Smooth muscle cell (in vitro differentiated cells): ENCODE measurements at regions not wholly inside any gene's neighbourhood (a gene's known extent, or its start where the extent isn't known, plus 50 kb on each side); places are given as distances from the start of the nearest gene placed in this dataset.

Source experiments
- DNase-seq: peaks from one replicate; lab custom pipeline; 2025; ENCODE audit not compliant: unreplicated experiment; lab: John Stamatoyannopoulos, UW
- H2AFZ ChIP-seq: fragments of 200-600 bp; sonication (generic); 2 replicates; pipeline ENCODE4 v1.6.0; 2016; ENCODE audit warnings: antibody characterized with exemption, low read depth, mild to moderate bottlenecking
- H3F3A ChIP-seq: fragments of 200-600 bp; sonication (generic); 2 replicates; pipeline ENCODE4 v1.6.0; 2017; ENCODE audit warnings: antibody characterized with exemption, low read depth
- H3K27ac ChIP-seq: fragments of 200-600 bp; sonication (generic); 2 replicates; pipeline ENCODE4 v1.5.1; 2016; ENCODE audit warnings: low read depth, mild to moderate bottlenecking
- H3K27me3 ChIP-seq: fragments of 200-600 bp; sonication (generic); 2 replicates; pipeline ENCODE4 v1.6.1; 2016; ENCODE audit warnings: low read depth, mild to moderate bottlenecking
- H3K36me3 ChIP-seq: fragments of 200-600 bp; sonication (generic); 2 replicates; pipeline ENCODE4 v1.5.1; 2016; ENCODE audit warnings: low read depth
- H3K4me1 ChIP-seq: fragments of 200-600 bp; sonication (generic); 2 replicates; pipeline ENCODE4 v1.5.1; 2016; ENCODE audit warnings: low read depth
- H3K4me2 ChIP-seq: fragments of 200-600 bp; sonication (generic); 2 replicates; pipeline ENCODE4 v1.6.0; 2016; ENCODE audit warnings: mild to moderate bottlenecking
- H3K4me3 ChIP-seq: fragments of 200-600 bp; sonication (generic); 2 replicates; pipeline ENCODE4 v1.5.1; 2016; ENCODE audit warnings: mild to moderate bottlenecking
- H3K79me2 ChIP-seq: fragments of 200-600 bp; sonication (generic); 2 replicates; pipeline ENCODE4 v1.6.0; 2016; ENCODE audit warnings: low read depth, mild to moderate bottlenecking
- H3K9ac ChIP-seq: fragments of 200-600 bp; sonication (generic); 2 replicates; pipeline ENCODE4 v1.6.0; 2016; ENCODE audit warnings: low read depth
- H3K9me3 ChIP-seq: fragments of 200-600 bp; sonication (generic); replicated peaks from 2 replicates; pipeline ENCODE4 v1.5.1; 2016; ENCODE audit warnings: low read depth
- H4K20me1 ChIP-seq: fragments of 200-600 bp; sonication (generic); 2 replicates; pipeline ENCODE4 v1.6.0; 2016; ENCODE audit warnings: low read depth
- CTCF ChIP-seq: fragments of 200-600 bp; sonication (generic); IDR thresholded peaks from 2 replicates; pipeline ENCODE4 v1.5.1; 2017; ENCODE audit warnings: borderline replicate concordance, mild to moderate bottlenecking, antibody characterized with exemption; ENCODE audit not compliant: insufficient read depth, poor library complexity, severe bottlenecking
- WGBS: methylation state at CpG from one replicate; pipeline ENCODE4 v1.1.7; 2016; ENCODE audit warnings: low lambda C conversion rate; 5-methylcytosine and 5-hydroxymethylcytosine counted together

- no peaks in the 10 kb centered on the region for H3K36me3 ChIP-seq
- H3K79me2 ChIP-seq = no peaks in the 10 kb centered on the region
- WGBS = 96% methylated on average over 5 of the region's 5 CpGs
- no peak overlapping the region for H3K4me3 ChIP-seq
- H4K20me1 ChIP-seq = no peaks in the 10 kb centered on the region
- H3F3A ChIP-seq = no peaks in the 10 kb centered on the region
- no peak overlapping the region for H3K4me2 ChIP-seq
- TF ChIP-seq CTCF = no peak
- no peak overlapping the region for H2AFZ ChIP-seq
- H3K27me3 ChIP-seq = no peaks in the 10 kb centered on the region
- H3K4me1 ChIP-seq = peaks cover 6% of the 10 kb centered on the region
- H3K9ac ChIP-seq = no peak overlapping the region
- H3K27ac ChIP-seq = no peak overlapping the region
- no peak for DNase-seq
- H3K9me3 ChIP-seq = no peaks in the 10 kb centered on the region
These were observed 995.4 kb upstream of the B3GALT2 start for GRCh38 chr1:194181845-194182244.

GRCh38 chr1:194176212-194176611 is 989.8 kb upstream of the B3GALT2 start:
- H3K36me3 ChIP-seq = no peaks in the 10 kb centered on the region
- H4K20me1 ChIP-seq = no peaks in the 10 kb centered on the region
- no peaks in the 10 kb centered on the region for H3K27me3 ChIP-seq
- no peak overlapping the region for H3K4me2 ChIP-seq
- no peak overlapping the region for H3K9ac ChIP-seq
- H3K9me3 ChIP-seq = no peaks in the 10 kb centered on the region
- H3F3A ChIP-seq = no peaks in the 10 kb centered on the region
- H3K27ac ChIP-seq = no peak overlapping the region
- DNase-seq = no peak
- WGBS = 48% methylated on average over 2 of the region's 2 CpGs
- no peak overlapping the region for H2AFZ ChIP-seq
- no peak overlapping the region for H3K4me3 ChIP-seq
- no peak for TF ChIP-seq CTCF
- no peaks in the 10 kb centered on the region for H3K79me2 ChIP-seq
- H3K4me1 ChIP-seq = peaks cover 14% of the 10 kb centered on the region

GRCh38 chr1:194175251-194175650 is 988.8 kb upstream of the B3GALT2 start:
- Histone ChIP-seq H4K20me1 (no peaks in the 10 kb centered on the region), H3F3A (no peaks in the 10 kb centered on the region), H3K9me3 (no peaks in the 10 kb centered on the region), H2AFZ (no peak overlapping the region), H3K36me3 (no peaks in the 10 kb centered on the region), H3K4me3 (no peak overlapping the region), H3K79me2 (no peaks in the 10 kb centered on the region), H3K4me2 (no peak overlapping the region), H3K27me3 (no peaks in the 10 kb centered on the region), H3K9ac (no peak overlapping the region), H3K27ac (no peak overlapping the region), H3K4me1 (peaks cover 14% of the 10 kb centered on the region)
- 84% methylated on average over 1 of the region's 1 CpG for WGBS
- DNase-seq = no peak
- no peak for TF ChIP-seq CTCF

- Histone ChIP-seq H3F3A (no peaks in the 10 kb centered on the region), H3K4me1 (peaks cover 14% of the 10 kb centered on the region), H3K4me2 (no peak overlapping the region), H3K9ac (no peak overlapping the region), H3K79me2 (no peaks in the 10 kb centered on the region), H3K36me3 (no peaks in the 10 kb centered on the region), H3K27ac (no peak overlapping the region), H3K4me3 (no peak overlapping the region), H2AFZ (no peak overlapping the region), H3K27me3 (no peaks in the 10 kb centered on the region), H4K20me1 (no peaks in the 10 kb centered on the region), H3K9me3 (no peaks in the 10 kb centered on the region)
- DNase-seq = no peak
- no peak for TF ChIP-seq CTCF
These were observed 988.1 kb upstream of the B3GALT2 start for GRCh38 chr1:194174528-194174927.
